HG03565 (cell line): ENCODE measurements at regions not wholly inside any gene's neighbourhood (a gene's known extent, or its start where the extent isn't known, plus 50 kb on each side); places are given as distances from the start of the nearest gene placed in this dataset.

ENCODE experiments used
- ATAC-seq: cut with Tn5 transposase; IDR thresholded peaks from one replicate; pipeline ENCODE4 v1.9.1; 2021; ENCODE audit warnings: mild to moderate bottlenecking, moderate library complexity; ENCODE audit not compliant: unreplicated experiment

DNA sequence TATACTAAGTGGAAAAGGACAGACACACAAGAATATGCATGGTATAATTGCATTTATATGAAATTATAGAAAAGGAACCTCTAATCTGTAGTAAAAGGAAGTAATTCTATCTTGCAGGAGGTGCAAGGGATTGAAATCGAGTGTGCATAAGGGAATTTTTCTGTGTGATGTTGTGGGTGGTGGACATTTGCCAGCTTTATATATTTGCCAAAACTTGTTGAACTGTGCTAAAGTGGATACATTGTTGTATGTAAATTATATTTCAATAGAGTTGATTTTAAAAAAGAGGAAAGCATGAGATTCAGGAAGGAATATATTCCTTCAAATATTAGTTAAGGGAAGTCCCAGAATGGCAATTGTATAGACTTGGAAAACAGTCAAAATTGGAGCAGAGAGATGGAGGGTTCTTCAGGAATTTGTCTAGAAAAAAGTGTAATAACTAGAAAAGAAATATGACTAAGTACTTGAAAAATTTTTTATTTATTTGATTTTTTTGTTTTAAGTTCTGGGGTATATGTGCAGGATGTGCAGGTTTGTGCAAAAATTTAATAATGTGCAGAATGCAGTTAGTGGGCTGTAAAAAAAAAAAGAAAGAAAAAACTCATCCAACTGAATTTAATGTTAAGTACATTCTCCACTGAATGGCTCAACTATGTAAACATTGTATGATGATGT is 96.1 kb downstream of the ARL4A start:
- ATAC-seq = no peak

DNA sequence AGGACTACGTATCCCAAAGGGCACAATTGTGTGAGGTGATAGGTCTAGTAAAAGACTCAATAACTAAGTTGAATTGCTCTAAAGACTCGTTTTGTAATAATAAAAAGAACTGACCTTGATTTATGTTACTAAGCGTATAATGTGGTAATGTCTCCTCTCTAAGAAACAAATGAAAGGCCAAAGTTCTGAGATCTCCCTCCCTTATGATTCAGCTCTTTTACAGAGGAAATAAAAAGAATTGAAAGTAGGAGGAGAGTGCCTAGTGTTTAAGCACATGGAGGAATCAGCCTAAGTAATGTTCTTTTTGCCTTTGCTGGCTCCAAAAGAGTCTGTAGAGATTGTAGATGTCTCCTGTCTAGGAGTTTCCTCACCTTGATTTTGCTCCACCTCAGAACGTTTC is 98.0 kb downstream of the ARL4A start:
- ATAC-seq = no peak

GRCh38 chr7:12786494-12786893 is 99.1 kb downstream of the ARL4A start:
- no peak for ATAC-seq

DNA sequence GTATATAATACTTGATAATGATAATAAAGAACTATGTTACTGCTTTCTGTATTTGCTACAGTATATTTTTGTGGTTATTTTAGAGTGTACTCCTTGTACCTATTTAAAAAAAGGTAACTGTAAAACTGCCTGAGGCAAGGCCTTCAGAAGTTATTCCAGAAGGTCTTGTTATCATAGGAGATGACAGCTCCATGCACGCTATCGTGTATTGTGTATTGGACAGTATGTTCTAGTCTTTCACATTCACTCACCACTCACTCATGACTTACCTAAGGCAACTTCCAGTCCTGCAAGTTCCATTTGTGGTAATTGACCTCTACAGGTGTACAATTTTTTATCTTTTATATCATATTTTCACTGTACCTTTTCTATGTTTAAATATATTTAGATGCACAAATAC is 100.7 kb downstream of the ARL4A start:
- ATAC-seq = no peak

DNA sequence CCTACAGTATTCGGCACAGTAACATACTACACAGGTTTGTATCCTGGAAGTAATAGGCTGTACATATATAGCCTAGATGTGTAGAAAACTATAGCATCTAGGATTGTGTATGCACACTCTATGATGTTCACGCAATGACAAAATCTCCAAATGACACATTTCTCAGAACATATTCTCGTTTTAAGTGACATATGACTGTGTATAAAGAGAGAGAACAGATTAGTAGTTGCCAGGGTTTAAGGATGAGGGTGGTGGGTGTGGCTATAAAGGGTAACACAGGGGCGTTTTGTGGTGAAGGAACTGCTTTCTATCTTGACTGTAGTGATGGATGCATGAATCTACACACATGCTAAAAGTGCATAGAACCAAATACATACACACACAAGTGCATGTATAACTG is 101.2 kb downstream of the ARL4A start:
- ATAC-seq = no peak

DNA sequence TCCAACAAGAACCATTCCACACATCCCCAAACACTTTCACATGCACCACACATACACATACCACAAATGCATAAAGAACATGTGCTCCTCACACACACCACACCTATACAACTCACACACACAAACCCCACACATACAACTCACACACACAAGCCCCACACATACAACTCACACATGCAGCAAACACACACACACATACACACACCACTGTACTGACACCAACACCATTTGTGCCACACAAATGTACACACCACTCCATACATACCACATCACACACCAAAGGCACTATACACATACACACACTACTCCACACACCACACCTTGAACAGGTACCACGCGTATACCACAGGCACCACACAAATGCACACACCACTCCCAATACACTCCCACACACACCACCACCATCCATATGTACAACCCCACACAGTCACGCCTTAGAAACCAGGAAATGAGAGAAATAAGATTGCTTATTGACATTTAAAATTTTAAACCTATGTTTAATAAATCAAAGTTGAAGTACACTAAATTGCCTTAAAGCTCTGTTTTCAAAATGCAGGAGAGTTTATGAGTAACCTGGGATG is 107.4 kb downstream of the ARL4A start:
- ATAC-seq = no peak

- no peak for ATAC-seq
Measured at GRCh38 chr7:12796397-12797127, 109.1 kb downstream of the ARL4A start.

- ATAC-seq = no peak
Measured at GRCh38 chr7:12800486-12800885, 113.1 kb downstream of the ARL4A start.

GRCh38 chr7:12801107-12801506 is 113.7 kb downstream of the ARL4A start:
- ATAC-seq = no peak

- ATAC-seq = no peak
Measured at GRCh38 chr7:12802070-12802469, 114.6 kb downstream of the ARL4A start.

- ATAC-seq = no peak
Measured at GRCh38 chr7:12803542-12803941, 116.1 kb downstream of the ARL4A start.

GRCh38 chr7:12805518-12805928 is 118.1 kb downstream of the ARL4A start:
- no peak for ATAC-seq

- no peak for ATAC-seq
Measured at GRCh38 chr7:12805957-12806356, 118.5 kb downstream of the ARL4A start.

DNA sequence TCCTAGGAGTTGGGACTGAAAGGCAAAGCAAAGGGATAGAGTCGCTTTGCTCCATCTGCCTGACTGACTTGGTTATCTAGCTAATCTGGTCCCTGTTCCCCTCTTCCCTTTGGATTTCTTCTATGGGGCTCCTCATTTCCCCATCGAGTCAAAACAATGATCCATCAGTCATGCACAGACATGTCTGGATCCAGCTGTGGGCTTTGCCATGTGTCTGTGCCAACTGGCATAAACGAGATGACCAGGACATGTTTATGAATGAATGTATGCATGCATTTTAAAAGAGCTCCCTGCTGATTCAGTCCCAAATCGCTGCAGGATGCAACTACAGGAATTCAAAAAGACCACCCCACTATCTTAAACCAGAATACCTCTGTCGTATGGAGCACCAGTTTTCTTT is 122.0 kb downstream of the ARL4A start:
- ATAC-seq = no peak

GRCh38 chr7:12812111-12812510 is 124.7 kb downstream of the ARL4A start:
- no peak for ATAC-seq

DNA sequence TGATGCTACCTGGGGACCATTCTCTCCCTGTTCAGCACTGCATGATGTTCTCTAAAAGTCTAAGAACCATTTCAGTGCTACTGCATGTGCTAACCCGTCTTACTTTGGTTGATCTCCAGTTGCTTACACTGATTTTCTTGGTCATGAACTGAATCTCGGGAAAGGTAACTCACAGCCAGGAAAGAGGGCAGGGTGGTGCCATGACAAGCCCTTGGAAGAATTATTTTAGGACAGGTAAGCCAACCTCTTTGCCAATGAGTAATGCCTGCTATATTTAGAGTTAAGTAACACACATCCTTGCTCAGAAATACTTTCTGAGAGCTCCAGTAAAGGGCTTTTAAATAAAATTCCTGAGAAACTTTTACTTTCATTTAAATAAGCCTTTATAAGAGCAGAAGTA is 126.7 kb downstream of the ARL4A start:
- ATAC-seq = no peak

DNA sequence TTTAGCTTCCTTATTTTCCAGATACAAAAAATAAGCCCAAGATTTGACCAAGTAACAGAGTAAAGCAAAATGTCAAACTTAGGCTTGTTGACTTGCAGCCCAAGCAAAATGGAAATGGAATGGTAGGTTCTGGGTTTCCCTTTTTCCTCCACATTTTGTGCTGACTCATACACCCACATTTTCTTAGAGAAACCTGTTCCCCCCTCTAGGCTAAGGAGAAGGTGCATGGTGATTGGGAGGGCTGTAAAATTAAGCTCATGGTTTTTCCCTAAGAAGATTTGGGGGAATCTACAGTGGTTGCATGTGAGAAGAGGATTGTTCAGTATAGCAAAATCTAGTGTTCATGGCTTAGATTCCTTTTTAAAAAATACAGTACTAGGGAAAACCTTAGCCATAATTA is 127.4 kb downstream of the ARL4A start:
- no peak for ATAC-seq

GRCh38 chr7:12815426-12815825 is 128.0 kb downstream of the ARL4A start:
- ATAC-seq = no peak

DNA sequence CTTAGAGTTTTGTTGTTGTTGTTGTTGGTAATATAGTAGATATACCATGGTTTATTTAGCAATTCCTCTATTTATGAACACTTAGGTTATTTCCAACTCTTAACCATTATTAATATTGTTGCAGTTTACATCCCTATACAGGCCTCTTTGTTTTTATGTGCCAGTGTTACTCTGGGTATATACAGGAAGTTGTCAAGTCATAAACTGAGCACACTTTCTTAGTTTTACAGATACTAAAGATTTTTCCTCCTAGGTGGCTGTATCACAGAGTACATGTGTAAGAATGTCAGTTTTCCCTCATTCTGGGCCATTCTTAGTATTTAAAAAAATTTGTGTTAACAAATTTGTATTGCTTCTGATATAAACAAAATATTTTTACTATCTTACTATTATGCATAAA is 128.4 kb downstream of the ARL4A start:
- ATAC-seq = no peak

- ATAC-seq = no peak
Measured at GRCh38 chr7:12820777-12821176, 133.3 kb downstream of the ARL4A start.

DNA sequence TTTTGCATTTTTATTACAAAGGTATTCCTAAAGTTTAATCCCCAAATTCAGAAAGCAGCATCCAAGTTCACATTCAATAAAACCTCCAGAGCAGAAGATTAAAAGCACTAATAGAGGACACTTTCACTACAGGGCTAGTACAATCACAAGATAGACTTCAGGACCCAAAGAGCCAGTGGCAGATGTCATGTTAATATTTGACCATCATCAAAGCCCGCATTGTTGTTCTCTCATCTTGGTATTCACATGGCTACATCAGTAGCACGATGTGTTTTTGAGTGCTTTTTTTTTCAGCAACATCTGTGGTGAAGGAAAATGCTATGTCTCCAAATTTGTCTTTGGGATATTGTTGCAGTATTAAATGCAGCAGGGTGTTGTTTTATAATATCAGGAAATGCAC is 134.3 kb downstream of the ARL4A start:
- ATAC-seq = no peak

DNA sequence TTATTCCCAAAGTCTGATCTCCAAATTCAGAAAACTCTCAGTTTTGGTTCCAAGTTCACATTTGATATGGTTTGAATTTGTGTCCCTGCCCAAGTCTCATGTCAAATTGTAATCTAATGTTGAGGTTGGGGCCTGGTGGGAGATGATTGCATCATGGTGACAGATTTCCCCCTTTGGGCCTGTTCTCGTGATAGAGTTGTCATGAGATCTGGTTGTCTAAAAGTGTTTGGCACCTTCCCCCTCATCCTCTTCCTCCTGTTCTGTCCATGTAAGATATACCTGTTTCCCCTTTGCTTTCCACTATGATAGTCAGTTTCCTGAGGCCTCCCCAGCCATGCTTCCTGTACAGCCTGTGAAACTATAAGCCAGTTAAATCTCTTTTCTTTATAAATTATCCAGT is 138.6 kb downstream of the ARL4A start:
- ATAC-seq = no peak
